H1 (cell line): ENCODE measurements at regions not wholly inside any gene's neighbourhood (a gene's known extent, or its start where the extent isn't known, plus 50 kb on each side); places are given as distances from the start of the nearest gene placed in this dataset.

Experiments
- EP300 ChIP-seq, 2 experiments: IDR thresholded peaks; 1 replicate in 1 of 2; 2 replicates in 1 of 2; pipeline ENCODE4 v1.6.1; 2011 to 2012; ENCODE audit warnings: low read depth in 2 of 2, low read length in 2 of 2, mild to moderate bottlenecking in 2 of 2, borderline replicate concordance in 1 of 2, inconsistent platforms in 1 of 2, moderate library complexity in 1 of 2
- POLR2A ChIP-seq, 2 experiments: IDR thresholded peaks; 1 replicate in 1 of 2; 2 replicates in 1 of 2; pipeline ENCODE4 v1.6.1; 2011; ENCODE audit warnings: low read depth in 2 of 2, low read length in 2 of 2, mild to moderate bottlenecking in 2 of 2; ENCODE audit errors: control extremely low read depth in 1 of 2
- RAD21 ChIP-seq, 2 experiments: IDR thresholded peaks in 1 of 2; conservative IDR thresholded peaks in 1 of 2; 2 replicates each; pipeline ENCODE4 v1.6.1; 2011; ENCODE audit warnings: low read depth in 2 of 2, low read length in 2 of 2, improper control_type of control experiment in 1 of 2, inconsistent platforms in 1 of 2, mild to moderate bottlenecking in 1 of 2, moderate library complexity in 1 of 2
- RFX5 ChIP-seq: IDR thresholded peaks from 2 replicates; pipeline ENCODE4 v1.6.1; 2011; ENCODE audit warnings: low read depth, low read length, improper control_type of control experiment, borderline replicate concordance
- SIN3A ChIP-seq, 2 experiments: IDR thresholded peaks in 1 of 2; conservative IDR thresholded peaks in 1 of 2; 2 replicates each; pipeline ENCODE4 v1.6.1; 2011 to 2012; ENCODE audit warnings: low read length in 2 of 2, improper control_type of control experiment in 1 of 2, low read depth in 1 of 2, mild to moderate bottlenecking in 1 of 2
- TF ChIP-seq, protein P1 (sequence below), 3 experiments: IDR thresholded peaks; 1 replicate in 2 of 3; 2 replicates in 1 of 3; pipeline versions ENCODE4 v1.5.1 to v1.6.1; 2011; ENCODE audit warnings: low read length in 3 of 3, mild to moderate bottlenecking in 3 of 3, inconsistent platforms in 2 of 3, low read depth in 1 of 3, moderate library complexity in 1 of 3; ENCODE audit not compliant: insufficient read depth in 1 of 3; ENCODE audit errors: control extremely low read depth in 1 of 3

DNA sequence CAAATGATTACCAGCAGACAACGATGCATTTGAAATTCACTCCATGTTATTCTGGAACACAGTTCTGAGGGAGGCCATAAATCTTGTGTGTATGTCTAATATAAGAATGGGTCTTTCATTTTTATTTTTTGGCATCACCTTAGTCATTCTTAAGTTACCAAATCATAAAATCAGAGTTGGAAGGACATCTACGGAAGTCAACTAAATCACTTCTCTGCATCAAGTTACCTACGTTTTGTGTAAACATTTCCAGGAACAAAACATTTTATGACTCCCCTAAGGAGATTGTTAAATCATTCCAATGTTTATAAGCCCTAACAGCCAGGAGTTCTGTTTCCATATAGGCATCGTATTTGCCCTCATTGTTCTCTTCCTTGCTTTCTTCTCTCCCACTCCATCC lies 378.2 kb downstream of the FAM170A start:
- TF ChIP-seq EP300 (IDR thresholded peaks at IDR 0.05; ENCODE audit: borderline replicate concordance in 1 of 2, low read depth in 2 of 2, low read length in 2 of 2) (no peak), SIN3A (conservative IDR thresholded peaks at IDR 0.05 in 1 of 2, IDR thresholded peaks at IDR 0.05 in 1 of 2; ENCODE audit: low read depth in 1 of 2, low read length in 2 of 2) (no peak), RFX5 (no peak), POLR2A (IDR thresholded peaks at IDR 0.05; ENCODE audit: control extremely low read depth in 1 of 2, low read depth in 2 of 2, low read length in 2 of 2) (no peak), RAD21 (IDR thresholded peaks at IDR 0.05 in 1 of 2, conservative IDR thresholded peaks at IDR 0.05 in 1 of 2; ENCODE audit: low read depth in 2 of 2, low read length in 2 of 2) (no peak)
- TF ChIP-seq, protein P1, sequence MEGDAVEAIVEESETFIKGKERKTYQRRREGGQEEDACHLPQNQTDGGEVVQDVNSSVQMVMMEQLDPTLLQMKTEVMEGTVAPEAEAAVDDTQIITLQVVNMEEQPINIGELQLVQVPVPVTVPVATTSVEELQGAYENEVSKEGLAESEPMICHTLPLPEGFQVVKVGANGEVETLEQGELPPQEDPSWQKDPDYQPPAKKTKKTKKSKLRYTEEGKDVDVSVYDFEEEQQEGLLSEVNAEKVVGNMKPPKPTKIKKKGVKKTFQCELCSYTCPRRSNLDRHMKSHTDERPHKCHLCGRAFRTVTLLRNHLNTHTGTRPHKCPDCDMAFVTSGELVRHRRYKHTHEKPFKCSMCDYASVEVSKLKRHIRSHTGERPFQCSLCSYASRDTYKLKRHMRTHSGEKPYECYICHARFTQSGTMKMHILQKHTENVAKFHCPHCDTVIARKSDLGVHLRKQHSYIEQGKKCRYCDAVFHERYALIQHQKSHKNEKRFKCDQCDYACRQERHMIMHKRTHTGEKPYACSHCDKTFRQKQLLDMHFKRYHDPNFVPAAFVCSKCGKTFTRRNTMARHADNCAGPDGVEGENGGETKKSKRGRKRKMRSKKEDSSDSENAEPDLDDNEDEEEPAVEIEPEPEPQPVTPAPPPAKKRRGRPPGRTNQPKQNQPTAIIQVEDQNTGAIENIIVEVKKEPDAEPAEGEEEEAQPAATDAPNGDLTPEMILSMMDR (IDR thresholded peaks at IDR 0.05; ENCODE audit: control extremely low read depth in 1 of 3, insufficient read depth in 1 of 3, low read depth in 1 of 3, low read length in 3 of 3) = no peak
